ENCODE measurements at regions not wholly inside any gene's neighbourhood (a gene's known extent, or its start where the extent isn't known, plus 50 kb on each side); places are given as distances from the start of the nearest gene placed in this dataset.

DNA sequence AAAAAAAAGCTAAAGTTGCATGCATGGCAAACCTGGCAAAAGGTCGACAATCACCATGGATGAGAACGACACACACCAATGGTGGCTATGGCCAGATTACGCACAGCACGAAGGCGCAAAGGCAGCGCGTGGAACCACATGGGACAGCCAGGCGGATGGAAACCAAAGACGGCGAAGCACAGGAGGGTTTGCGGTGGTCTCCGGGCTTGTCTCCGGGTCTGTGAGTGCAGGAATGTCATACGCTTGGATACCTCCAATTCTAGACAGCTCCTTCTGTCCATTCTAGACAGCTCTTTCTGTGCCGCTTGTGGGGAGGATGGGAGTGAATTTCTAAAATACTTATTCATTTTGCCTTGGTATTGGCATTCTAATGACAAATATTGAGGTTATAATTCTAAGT, 685.4 kb downstream of the BRD1 start:
- TF ChIP-seq, protein P1, sequence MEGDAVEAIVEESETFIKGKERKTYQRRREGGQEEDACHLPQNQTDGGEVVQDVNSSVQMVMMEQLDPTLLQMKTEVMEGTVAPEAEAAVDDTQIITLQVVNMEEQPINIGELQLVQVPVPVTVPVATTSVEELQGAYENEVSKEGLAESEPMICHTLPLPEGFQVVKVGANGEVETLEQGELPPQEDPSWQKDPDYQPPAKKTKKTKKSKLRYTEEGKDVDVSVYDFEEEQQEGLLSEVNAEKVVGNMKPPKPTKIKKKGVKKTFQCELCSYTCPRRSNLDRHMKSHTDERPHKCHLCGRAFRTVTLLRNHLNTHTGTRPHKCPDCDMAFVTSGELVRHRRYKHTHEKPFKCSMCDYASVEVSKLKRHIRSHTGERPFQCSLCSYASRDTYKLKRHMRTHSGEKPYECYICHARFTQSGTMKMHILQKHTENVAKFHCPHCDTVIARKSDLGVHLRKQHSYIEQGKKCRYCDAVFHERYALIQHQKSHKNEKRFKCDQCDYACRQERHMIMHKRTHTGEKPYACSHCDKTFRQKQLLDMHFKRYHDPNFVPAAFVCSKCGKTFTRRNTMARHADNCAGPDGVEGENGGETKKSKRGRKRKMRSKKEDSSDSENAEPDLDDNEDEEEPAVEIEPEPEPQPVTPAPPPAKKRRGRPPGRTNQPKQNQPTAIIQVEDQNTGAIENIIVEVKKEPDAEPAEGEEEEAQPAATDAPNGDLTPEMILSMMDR (IDR thresholded peaks at IDR 0.05): no peak
- DNase-seq (no peak), ATAC-seq (no peak)
- Histone ChIP-seq H3K9me3 (no peaks in the 10 kb centered on the region), H3K4me3 (no peak overlapping the region), H3K27me3 (peaks cover 0 to 42% of the 10 kb centered on the region in 2 donors), H3K27ac (no peak overlapping the region), H3K36me3 (no peaks in the 10 kb centered on the region), H3K4me1 (no peaks in the 10 kb centered on the region)
- intact Hi-C loops (cut with DNase I): no loop called here

DNA sequence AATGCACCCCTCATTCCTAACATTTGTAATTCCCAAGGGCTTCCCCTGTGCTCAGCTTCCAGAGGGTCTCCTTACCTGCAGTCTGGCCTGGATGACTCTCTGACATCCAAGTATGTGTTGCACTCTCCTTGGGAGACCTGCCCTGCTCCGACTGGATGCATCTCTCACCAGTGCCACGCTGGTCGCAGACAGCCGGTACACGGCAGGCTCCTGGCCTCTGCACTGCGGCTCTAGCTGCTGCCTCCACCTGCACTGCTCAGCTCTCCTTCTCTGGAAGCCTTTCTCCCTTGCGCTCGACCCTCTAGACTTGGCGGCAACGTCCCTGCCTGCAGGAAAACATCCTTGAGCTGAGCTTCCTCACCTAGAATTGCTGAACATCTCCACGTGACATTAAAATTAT, 685.9 kb downstream of the BRD1 start:
- intact Hi-C loops (cut with DNase I): no loop called here
- ATAC-seq (no peak), DNase-seq (no peak)

DNA sequence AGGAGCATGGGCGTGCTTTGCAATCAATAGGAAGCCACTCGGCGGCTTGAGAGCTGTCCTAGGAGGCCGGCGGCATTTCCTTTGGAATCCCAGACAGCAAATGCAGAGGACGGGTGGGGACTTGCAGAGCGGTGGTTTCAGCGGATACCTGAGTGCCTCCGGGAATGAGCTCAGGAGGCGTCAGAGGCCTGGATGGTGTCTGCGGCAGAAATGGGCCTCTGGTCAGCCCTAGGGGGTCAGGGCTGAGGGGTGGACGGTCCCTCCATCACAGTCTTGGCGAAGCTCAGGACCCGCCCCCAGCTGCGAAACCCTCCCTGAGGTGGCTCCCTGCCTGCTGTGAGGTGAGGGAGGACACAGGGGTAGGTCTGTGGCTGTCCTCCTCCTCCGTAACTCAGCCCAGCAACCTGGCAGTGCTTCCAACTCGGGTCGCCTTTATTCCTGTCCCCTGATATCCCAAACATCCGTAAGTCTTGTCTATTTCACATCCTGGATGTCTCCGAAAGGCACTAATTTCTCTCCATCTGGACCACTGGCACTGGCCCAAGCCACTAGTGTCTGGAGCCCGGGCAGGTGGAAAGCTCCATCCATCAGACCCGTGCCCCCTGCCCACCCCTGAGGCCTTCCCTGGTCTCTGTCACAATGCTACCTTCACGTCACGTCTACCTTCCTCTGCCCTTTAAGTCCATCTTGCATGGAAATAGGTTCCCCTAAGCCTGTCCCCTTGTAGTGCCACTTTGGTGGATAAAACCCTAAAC, 686.6 kb downstream of the BRD1 start:
- intact Hi-C loops (cut with DNase I): no loop called here
- TF ChIP-seq, protein P1 (IDR thresholded peaks at IDR 0.05): no peak
- peaks cover 0 to 45% of the 10 kb centered on the region in 2 donors for H3K27me3 ChIP-seq

More for the DNA sequence above, 685.9 kb downstream of the BRD1 start:
- no peak overlapping the region for H3K4me3 ChIP-seq
- TF ChIP-seq, protein P1 (IDR thresholded peaks at IDR 0.05): no peak
- no peaks in the 10 kb centered on the region for H3K9me3 ChIP-seq
- H3K36me3 ChIP-seq: no peaks in the 10 kb centered on the region
- peaks cover 0 to 42% of the 10 kb centered on the region in 2 donors for H3K27me3 ChIP-seq
- no peaks in the 10 kb centered on the region for H3K4me1 ChIP-seq
- H3K27ac ChIP-seq: no peak overlapping the region

DNA sequence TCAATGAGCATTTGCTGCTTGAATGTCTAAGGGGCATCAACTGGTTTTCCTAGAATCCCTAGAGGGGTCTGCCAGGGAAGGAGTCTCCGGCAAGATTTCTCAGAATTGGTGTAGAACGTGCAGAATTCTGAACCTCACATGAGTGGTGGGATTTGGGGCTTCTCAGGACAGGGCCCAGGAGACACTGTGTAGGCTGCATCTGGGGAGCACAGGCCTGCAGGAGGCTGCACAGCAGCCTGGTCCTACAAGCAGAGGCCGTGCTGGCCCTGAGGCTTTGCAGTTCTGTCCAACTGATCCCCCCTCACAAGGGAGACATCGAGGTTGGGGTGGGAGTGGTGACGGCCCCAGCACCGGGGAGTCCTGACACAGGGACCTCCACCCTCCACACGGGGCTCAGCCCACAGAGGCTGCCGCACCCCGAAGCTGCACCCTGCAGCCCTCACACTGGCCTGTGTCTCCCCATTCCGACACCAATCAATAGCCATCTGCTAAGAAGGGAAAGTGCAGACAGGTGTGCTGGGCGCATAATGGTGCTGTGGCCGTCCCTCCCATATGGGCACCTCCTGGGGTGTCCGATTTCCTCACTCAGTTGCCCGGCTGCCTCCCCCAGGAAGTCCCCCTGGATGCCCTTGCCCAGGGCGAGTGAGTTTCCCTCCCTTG, 688.1 kb downstream of the BRD1 start:
- Histone ChIP-seq H3K27ac (no peak overlapping the region), H3K27me3 (peaks cover 0 to 48% of the 10 kb centered on the region in 2 donors), H3K4me1 (no peaks in the 10 kb centered on the region), H3K9me3 (no peaks in the 10 kb centered on the region), H3K4me3 (no peak overlapping the region), H3K36me3 (no peaks in the 10 kb centered on the region)
- intact Hi-C loops (cut with DNase I): no loop called here
- TF ChIP-seq, protein P1 (IDR thresholded peaks at IDR 0.05): no peak
- ATAC-seq: no peak
- DNase-seq: no peak

More for the DNA sequence above, 686.6 kb downstream of the BRD1 start:
- no peak overlapping the region for H3K27ac ChIP-seq
- H3K4me1 ChIP-seq: no peaks in the 10 kb centered on the region
- no peaks in the 10 kb centered on the region for H3K36me3 ChIP-seq
- DNase-seq (no peak), ATAC-seq (no peak)
- H3K9me3 ChIP-seq: no peaks in the 10 kb centered on the region
- H3K4me3 ChIP-seq: no peak overlapping the region

DNA sequence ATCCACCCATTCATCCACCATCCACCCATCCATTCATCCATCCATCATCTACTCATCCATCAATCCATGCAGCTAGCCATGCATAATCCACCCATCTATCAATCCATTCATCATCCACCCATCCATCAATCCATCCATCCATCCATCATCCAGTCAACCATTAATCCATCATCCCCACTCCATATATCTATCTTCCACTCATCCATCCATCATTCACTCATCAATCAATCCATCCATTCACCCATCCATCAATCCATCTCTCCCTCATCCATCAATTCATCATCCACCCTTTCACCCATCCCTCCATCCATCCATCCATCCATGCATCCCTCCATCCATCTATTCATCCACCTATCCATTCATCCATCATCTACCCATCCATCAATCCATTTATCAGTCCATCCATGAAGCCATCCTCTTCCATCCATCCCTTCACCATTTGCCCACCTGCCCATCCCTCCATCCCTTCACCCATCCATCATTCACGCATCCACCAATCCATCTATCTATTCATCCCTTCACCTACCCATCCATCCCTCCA, 689.4 kb downstream of the BRD1 start:
- DNase-seq (no peak), ATAC-seq (no peak)
- H3K27me3 ChIP-seq: peaks cover 0 to 61% of the 10 kb centered on the region in 2 donors
- no peak overlapping the region for H3K4me3 ChIP-seq
- no peaks in the 10 kb centered on the region for H3K36me3 ChIP-seq
- no peaks in the 10 kb centered on the region for H3K4me1 ChIP-seq
- intact Hi-C loops (cut with DNase I): no loop called here
- TF ChIP-seq, protein P1 (IDR thresholded peaks at IDR 0.05): no peak
- H3K27ac ChIP-seq: no peak overlapping the region
- H3K9me3 ChIP-seq: no peaks in the 10 kb centered on the region

All from left lung (tissue), 4 donors.